HG03469 (cell line): ENCODE measurements at regions not wholly inside any gene's neighbourhood (a gene's known extent, or its start where the extent isn't known, plus 50 kb on each side); places are given as distances from the start of the nearest gene placed in this dataset.

Experiments used
- ATAC-seq: cut with Tn5 transposase; IDR thresholded peaks from one replicate; pipeline ENCODE4 v1.9.1; 2021; ENCODE audit warnings: mild to moderate bottlenecking, moderate library complexity, moderate number of reproducible peaks; ENCODE audit not compliant: unreplicated experiment

- ATAC-seq: no peak
Measured at GRCh38 chr6:143621876-143622605, 55.7 kb upstream of the PHACTR2 start.

DNA sequence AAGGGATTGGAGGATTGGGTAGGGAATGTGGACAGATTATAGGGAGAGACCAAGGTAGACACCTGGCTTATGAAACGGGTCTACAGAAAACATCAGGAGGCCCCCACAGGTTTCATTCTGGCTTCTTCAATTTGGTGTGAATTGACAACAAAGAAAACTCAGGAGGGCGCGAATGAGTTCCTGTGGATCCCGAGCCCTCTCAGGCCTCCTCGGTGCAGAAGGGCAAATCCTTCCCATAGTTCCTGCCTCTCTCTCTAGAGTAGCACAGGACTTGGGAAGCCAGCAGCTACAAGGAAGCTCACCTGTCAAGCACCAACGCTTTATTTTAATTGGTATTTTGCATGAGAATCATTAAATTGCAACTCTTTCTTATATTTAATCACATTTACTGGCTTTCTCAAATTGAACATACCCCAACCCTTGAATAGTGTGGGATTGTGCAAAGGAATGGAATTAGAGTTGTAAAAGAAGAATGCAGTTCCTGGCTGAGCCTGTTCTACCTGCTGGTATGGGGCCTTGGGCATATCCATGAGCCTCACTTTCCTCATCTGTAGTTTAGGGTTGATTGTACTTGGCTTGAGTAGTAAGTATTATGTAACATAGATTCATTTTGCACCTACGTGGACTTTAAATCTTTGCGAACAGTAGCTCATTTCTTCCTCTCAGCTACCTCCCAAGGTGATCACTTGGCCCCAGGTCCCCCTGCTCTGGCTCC, 56.4 kb upstream of the PHACTR2 start:
- ATAC-seq: no peak

GRCh38 chr6:143620447-143620846, 57.3 kb upstream of the PHACTR2 start:
- ATAC-seq: no peak

- ATAC-seq: no peak
Measured at GRCh38 chr6:143619824-143620401, 57.9 kb upstream of the PHACTR2 start.

DNA sequence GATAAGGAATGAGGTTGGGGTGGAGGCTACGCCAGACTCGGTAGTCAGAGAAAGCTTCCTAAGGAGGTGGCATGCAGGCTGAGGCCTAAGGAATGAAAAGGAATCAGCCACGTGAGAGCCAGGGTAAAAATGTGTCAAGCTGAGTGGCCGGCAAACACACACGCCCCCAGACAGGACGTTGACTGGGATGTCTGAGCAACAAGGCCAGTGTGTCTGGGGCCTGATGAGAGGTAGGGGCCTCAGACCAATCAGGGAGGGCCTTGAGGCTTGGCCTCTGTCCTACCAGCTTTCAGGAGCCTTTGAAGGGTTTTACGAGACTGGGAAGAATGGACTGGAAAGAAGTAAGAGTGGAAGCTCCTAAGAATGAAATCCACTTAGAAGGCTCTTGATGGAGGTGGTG, 61.0 kb upstream of the PHACTR2 start:
- ATAC-seq: no peak

- no peak for ATAC-seq
Measured at GRCh38 chr6:143615785-143616184, 62.0 kb upstream of the PHACTR2 start.

DNA sequence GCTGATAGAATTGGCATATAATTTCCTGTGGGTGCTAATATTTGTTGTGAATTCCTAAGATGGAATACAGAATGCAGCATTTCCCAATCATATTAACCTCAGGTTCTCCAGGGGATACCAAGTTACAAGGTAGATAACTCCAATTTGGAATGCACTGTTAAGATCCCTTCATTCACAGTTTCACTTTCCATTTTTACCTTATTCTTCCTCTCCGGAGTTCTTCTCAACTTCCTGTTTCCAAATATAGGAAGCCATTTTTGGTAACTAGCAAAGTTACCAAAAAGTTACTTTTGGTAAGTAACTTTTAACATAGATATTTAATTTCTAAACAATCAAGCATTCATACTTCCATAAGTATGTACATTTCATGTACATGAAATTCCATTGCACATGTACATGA, 63.5 kb upstream of the PHACTR2 start:
- ATAC-seq: no peak

DNA sequence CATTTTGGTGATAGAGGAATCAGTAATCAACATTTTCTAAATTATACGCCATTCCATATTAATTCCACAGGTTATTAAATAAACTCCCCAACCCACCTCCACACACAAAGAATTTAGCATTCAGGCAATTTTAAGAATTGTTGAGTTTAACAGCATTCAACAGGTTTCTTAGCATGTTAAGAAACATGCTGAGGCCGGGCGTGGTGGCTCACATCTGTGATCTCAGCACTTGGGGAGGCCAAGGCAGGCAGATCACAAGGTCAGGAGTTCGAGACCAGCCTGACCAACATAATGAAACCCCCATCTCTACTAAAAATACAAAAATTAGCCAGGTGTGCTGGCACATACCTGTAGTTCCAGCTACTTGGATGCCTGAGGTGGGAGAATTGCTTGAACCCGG, 64.0 kb upstream of the PHACTR2 start:
- ATAC-seq: no peak

DNA sequence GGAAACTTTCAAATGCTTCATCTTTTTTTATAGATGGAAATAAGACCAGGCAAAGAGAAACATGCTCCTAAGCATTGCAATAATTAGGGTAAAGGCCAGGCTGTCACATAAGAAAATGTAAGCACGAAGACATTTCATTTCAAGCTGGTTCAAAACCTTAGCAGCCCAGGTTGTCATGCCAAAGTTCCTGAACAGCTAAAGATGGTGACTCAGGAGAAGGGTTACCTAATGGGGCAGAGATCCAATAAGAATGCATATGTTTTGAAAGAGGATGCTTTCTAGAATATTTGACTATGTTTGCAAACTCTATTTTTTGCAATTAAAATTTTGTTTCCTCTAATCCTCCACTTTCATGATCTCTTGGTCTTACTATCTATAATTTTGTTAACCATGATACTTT, 65.6 kb upstream of the PHACTR2 start:
- no peak for ATAC-seq

DNA sequence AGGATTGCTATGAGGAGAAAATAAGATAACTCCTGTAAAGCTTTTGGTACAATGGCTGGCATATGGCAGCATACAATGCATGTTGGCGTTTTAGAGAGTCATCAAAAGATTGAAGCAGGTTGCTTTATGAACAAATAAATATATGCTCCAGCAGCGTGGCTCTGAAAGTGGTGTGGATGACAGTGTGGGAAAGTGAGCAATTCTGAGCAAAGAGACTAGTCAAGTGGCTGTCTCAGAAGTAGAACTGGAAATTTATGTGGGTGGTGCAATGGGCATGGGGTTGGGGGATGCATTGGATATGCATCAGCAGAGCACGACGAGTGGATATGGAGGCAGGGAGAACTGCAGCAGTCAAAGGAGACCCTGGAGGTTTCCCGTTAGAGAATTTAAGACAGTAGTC, 66.2 kb upstream of the PHACTR2 start:
- no peak for ATAC-seq

GRCh38 chr6:143609972-143610371, 67.8 kb upstream of the PHACTR2 start:
- ATAC-seq: no peak

- no peak for ATAC-seq
Measured at GRCh38 chr6:143609501-143609900, 68.3 kb upstream of the PHACTR2 start.

DNA sequence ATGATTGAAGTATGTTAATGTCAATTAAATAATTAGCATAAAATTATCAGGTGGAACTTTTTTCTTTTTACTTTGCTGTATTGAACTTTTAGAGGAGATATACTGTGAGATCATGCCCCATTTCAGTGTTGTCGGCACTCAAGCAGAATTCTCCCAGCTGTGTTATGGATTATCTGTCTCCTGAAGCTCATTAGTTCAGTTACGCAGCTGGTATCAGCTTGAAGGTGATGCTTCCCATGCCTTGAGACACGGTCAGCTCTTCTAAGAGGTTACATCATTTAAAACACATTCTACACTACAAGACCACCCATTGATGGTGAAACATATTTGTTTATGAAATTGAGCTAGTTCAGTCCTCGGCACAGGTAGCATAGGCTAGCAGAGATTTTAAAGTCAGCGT, 68.9 kb upstream of the PHACTR2 start:
- ATAC-seq: no peak

DNA sequence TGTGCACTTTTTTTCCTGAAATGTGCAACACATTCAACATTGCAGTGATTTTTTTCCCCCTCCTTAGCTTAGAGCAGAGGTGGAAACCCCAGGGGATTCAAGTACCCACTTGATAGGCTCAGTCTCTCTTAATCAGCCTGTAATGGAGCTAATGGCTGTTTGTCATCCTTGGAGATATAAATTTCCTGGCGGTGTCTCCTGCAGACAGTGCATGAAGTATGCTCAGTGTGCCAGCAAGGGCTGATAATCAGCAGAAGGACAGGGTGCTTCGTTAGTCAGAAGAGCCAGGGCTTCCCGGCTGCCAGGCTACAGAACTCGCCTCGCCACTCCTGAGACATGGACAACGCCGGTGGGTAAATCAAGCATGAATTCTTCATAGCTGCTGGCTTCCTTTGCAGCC, 69.8 kb upstream of the PHACTR2 start:
- ATAC-seq: no peak

DNA sequence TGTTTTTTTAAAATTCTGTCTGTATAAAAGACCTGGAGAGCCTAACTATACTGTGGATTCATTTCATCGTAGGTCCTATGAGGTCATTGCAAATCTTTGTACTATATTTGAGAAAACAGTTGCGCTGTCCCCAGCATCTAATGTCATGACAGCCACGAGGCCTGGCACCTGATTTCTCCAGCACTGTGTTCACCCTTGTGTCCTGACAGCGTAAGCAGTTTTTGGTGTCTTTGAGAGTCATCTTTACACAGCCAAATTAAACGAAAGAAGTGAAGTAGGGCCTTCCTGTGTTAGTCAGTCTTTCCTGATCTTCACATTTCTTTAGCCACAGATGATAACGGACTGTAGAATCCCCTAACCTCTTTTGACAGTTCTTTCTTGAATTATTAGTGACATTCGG, 70.6 kb upstream of the PHACTR2 start:
- no peak for ATAC-seq

DNA sequence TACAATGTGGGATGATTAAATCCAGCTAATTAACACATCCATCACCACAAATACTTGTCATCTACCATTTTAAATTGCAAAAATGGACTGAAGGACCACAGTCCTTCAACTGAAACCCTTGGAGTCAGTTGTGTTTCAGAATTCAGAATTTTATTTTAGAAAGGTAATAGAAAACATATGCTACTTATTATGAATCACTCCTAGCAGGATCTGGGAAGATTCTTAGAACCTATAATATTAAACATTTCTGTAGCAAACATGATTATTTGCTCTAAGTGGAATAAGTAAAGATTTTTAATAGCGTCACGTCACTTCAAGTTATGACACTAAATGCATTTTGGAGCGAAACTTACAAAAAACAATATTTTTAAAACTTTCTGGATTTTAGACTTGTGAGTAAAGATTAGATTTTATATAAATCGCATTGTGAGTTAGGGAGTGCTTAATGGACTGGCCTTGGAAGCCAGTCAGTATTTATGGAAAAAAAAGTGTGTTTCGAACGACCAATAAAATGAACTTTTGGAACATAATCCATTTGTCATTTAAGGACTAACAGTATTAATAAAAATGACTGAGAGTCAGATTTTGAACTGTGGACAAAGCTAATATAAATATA, 71.8 kb upstream of the PHACTR2 start:
- no peak for ATAC-seq

- ATAC-seq: no peak
Measured at GRCh38 chr6:143603455-143603854, 74.3 kb upstream of the PHACTR2 start.

DNA sequence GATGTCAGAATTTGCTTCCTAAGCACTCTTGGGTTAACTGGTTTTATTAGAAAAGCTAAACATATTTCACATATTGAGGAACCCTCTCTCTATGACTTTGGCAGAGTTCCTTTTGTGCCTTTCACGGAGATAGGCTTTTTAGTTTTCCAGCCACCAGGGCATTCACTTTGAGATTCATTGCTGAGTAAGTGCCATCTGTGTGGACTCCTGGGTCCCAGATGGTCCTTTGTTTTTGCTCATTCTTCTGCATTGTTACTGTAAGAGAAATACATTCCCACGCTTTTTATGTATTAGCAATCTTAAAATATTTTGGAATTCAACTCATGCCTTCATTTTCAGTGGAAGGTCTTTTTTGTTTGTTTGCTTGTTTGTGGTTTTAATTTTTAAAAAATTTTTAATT, 76.3 kb upstream of the PHACTR2 start:
- ATAC-seq: no peak

GRCh38 chr6:143600821-143601220, 76.9 kb upstream of the PHACTR2 start:
- no peak for ATAC-seq

DNA sequence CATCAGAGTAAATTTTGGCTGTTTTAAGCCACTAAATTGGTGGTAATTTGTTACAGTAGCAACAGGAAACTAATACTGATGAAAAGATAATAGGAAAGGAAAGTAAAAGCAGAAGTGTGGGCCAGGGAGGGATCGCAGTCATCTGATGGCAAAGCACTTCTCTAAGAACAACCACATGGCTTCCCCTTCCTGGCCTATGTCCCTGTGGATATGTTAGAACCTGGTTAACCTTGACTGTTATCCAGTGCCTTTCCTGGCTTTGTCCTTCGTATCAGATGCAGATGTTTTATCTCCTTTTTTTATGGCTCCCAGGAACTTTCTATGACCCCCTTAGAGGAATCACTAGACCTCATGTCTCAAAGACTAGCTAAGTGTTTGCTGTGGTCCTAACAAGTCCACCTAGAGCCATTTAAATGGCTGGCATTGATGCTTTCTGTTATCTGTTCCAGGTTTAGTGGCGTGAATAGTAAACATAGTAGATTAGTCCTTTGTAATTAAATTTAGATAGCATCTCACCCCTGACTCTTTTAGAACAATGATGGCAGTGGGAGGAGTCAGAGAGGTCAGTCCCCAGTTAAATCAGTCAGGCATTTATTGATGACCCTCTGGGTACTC, 79.2 kb upstream of the PHACTR2 start:
- no peak for ATAC-seq

- no peak for ATAC-seq
Measured at GRCh38 chr6:143596866-143597265, 80.9 kb upstream of the PHACTR2 start.
